GM12891 (cell line): ENCODE measurements at regions not wholly inside any gene's neighbourhood (a gene's known extent, or its start where the extent isn't known, plus 50 kb on each side); places are given as distances from the start of the nearest gene placed in this dataset.

Source experiments
- PAX5 ChIP-seq: IDR thresholded peaks from 2 replicates; pipeline ENCODE4 v1.6.1; 2011; ENCODE audit warnings: low read length, moderate library complexity, mild to moderate bottlenecking; ENCODE audit not compliant: insufficient read depth, severe bottlenecking
- POLR2A ChIP-seq: IDR thresholded peaks from 2 replicates; pipeline ENCODE4 v1.6.1; 2011; ENCODE audit warnings: low read depth, low read length, control low read depth
- POLR2AphosphoS5 ChIP-seq: IDR thresholded peaks from 2 replicates; pipeline ENCODE4 v1.6.1; 2011; ENCODE audit warnings: low read depth, low read length, control low read depth
- POU2F2 ChIP-seq: IDR thresholded peaks from 2 replicates; pipeline ENCODE4 v1.6.1; 2011; ENCODE audit warnings: low read depth, mild to moderate bottlenecking, control low read depth, low read length, moderate library complexity
- SPI1 ChIP-seq: IDR thresholded peaks from 2 replicates; pipeline ENCODE4 v1.6.1; 2011; ENCODE audit warnings: low read depth, low read length, control low read depth
- TAF1 ChIP-seq: IDR thresholded peaks from 2 replicates; pipeline ENCODE4 v1.6.1; 2011; ENCODE audit warnings: low read depth, low read length, control low read depth

- no peak for TF ChIP-seq POLR2A
- no peak for TF ChIP-seq POLR2AphosphoS5
- TF ChIP-seq SPI1, result no peak
- TF ChIP-seq TAF1, result no peak
- no peak for TF ChIP-seq PAX5
- no peak for TF ChIP-seq POU2F2
Measured at GRCh38 chr5:12974856-12975255, 969.6 kb downstream of the DNAH5 start.
